Right atrium auricular region (tissue), 2 donors: ENCODE measurements at regions not wholly inside any gene's neighbourhood (a gene's known extent, or its start where the extent isn't known, plus 50 kb on each side); places are given as distances from the start of the nearest gene placed in this dataset.

ENCODE experiments used
- DNase-seq: peaks from one replicate; pipeline ENCODE4 v3.0.0-alpha.2; 2019; ENCODE audit warnings: low spot score
- H3K27ac ChIP-seq, 2 donors: fragments of 200-600 bp; sonication (generic); 1 replicate in 1 of 2; 2 replicates in 1 of 2; pipeline ENCODE4 v1.5.1; 2016 to 2019
- H3K27me3 ChIP-seq, 2 donors: fragments of 200-600 bp; sonication (generic); one replicate each; pipeline versions ENCODE4 v1.5.1 to v1.6.0; 2017 to 2019
- H3K36me3 ChIP-seq: fragments of 200-600 bp; sonication (generic); one replicate; pipeline ENCODE4 v1.5.1; 2016
- H3K4me1 ChIP-seq, 2 donors: fragments of 200-600 bp; sonication (generic); one replicate each; pipeline versions ENCODE4 v1.5.1 to v1.6.0; 2017 to 2019
- H3K4me3 ChIP-seq, 2 donors: fragments of 200-600 bp; sonication (generic); 1 replicate in 1 of 2; 2 replicates in 1 of 2; pipeline ENCODE4 v1.5.1; 2017 to 2019; ENCODE audit warnings: mild to moderate bottlenecking in 1 of 2, moderate library complexity in 1 of 2
- H3K9me3 ChIP-seq, 2 donors: fragments of 200-600 bp; sonication (generic); one replicate each; pipeline ENCODE4 v1.5.1; 2019
- TF ChIP-seq, protein P1 (sequence below), 2 donors: fragments of 200-600 bp; sonication (generic); IDR thresholded peaks; one replicate each; pipeline ENCODE4 v1.5.1; 2019; ENCODE audit warnings: antibody characterized with exemption in 2 of 2

DNA sequence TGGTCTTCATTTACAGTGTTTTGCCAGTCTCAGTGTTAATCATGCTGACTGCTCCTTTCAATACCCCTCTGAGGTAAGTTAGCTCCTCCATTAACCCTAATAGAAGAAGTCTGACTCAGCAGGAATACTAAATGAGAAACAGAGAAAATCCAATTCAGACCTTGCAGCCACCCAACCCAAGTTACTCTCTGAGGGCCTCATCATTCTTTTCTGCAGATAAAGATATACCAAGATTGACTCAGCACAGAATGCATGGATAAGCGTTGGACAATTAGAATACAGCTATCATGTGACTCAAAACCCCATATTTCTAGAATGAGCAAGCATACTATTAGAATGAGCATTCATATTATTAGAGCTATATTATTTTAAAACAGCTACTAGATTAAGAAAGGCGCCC, 389.1 kb upstream of the SGO1 start:
- no peak for DNase-seq
- TF ChIP-seq, protein P1, sequence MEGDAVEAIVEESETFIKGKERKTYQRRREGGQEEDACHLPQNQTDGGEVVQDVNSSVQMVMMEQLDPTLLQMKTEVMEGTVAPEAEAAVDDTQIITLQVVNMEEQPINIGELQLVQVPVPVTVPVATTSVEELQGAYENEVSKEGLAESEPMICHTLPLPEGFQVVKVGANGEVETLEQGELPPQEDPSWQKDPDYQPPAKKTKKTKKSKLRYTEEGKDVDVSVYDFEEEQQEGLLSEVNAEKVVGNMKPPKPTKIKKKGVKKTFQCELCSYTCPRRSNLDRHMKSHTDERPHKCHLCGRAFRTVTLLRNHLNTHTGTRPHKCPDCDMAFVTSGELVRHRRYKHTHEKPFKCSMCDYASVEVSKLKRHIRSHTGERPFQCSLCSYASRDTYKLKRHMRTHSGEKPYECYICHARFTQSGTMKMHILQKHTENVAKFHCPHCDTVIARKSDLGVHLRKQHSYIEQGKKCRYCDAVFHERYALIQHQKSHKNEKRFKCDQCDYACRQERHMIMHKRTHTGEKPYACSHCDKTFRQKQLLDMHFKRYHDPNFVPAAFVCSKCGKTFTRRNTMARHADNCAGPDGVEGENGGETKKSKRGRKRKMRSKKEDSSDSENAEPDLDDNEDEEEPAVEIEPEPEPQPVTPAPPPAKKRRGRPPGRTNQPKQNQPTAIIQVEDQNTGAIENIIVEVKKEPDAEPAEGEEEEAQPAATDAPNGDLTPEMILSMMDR (IDR thresholded peaks at IDR 0.05) = no peak

DNA sequence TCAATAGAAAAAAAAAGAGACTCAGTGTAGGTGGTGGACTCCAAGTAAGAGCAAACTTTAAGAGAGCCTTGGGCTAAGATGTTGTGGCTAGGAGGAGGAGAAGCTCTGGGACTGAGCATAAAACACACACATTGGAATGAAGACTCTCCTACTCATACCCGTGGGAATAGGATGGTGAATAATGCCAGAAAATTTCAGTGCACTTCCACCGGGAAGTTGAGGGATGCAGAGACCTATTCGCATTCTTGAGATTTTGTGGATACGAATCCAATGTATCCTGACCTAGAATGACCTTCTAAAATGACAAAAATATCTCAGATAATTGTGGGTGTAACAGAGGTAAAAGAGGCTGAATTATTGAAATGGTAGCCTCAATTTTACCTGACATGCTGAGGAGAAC, 388.7 kb upstream of the SGO1 start:
- no peak overlapping the region for H3K4me3 ChIP-seq
- no peaks in the 10 kb centered on the region for H3K27me3 ChIP-seq
- no peak for DNase-seq
- no peaks in the 10 kb centered on the region for H3K36me3 ChIP-seq
- no peak overlapping the region for H3K27ac ChIP-seq
- H3K9me3 ChIP-seq = no peaks in the 10 kb centered on the region
- TF ChIP-seq, protein P1 (IDR thresholded peaks at IDR 0.05) = no peak
- H3K4me1 ChIP-seq = no peaks in the 10 kb centered on the region

More for the DNA sequence above, 389.1 kb upstream of the SGO1 start:
- Histone ChIP-seq H3K4me1 (no peaks in the 10 kb centered on the region), H3K36me3 (no peaks in the 10 kb centered on the region), H3K27me3 (no peaks in the 10 kb centered on the region), H3K27ac (no peak overlapping the region), H3K9me3 (no peaks in the 10 kb centered on the region), H3K4me3 (no peak overlapping the region)

DNA sequence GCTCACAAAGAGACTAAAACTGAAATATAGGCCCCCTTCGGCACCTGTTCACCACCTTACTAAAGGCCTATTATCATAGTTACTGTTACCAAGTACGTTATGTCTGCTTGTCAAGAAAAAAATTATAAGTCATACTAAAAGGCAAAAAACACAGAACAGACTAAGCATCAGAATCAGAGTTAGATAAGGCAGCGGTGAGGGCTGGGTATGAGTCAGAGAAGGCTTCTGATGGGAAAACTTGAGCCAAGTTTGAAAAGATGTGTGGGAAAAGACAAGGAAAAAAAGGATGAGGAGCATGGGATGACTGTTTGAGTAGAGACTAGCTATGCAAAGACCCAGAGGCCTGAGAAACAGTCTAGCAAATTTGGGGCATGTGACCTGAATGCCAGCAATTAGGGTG, 387.2 kb upstream of the SGO1 start:
- Histone ChIP-seq H3K4me1 (no peaks in the 10 kb centered on the region), H3K4me3 (no peak overlapping the region), H3K36me3 (no peaks in the 10 kb centered on the region), H3K27me3 (no peaks in the 10 kb centered on the region), H3K27ac (no peak overlapping the region), H3K9me3 (no peaks in the 10 kb centered on the region)
- TF ChIP-seq, protein P1 (IDR thresholded peaks at IDR 0.05) = no peak
- no peak for DNase-seq

DNA sequence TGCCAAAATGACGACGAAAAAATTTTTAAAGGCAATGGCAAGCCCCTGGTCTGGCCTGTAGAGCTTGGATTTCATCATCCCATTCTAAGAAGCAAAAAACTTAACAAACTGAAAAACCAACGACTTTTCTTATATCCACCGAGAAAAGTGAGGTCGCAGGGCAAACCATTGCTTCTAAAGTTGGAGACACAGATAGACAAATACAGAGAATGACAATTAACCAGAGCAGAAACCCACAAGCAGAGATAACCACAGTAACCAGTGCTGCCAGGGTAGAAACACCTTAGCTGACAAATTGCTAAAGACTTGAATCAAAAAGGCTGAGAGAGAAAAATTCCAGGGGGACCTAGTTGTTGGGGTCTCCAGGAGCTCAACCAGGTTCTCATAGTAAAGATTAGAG, 386.5 kb upstream of the SGO1 start:
- Histone ChIP-seq H3K4me3 (no peak overlapping the region), H3K9me3 (no peaks in the 10 kb centered on the region), H3K4me1 (no peaks in the 10 kb centered on the region), H3K27me3 (no peaks in the 10 kb centered on the region), H3K27ac (no peak overlapping the region), H3K36me3 (no peaks in the 10 kb centered on the region)
- TF ChIP-seq, protein P1 (IDR thresholded peaks at IDR 0.05) = no peak
- no peak for DNase-seq

DNA sequence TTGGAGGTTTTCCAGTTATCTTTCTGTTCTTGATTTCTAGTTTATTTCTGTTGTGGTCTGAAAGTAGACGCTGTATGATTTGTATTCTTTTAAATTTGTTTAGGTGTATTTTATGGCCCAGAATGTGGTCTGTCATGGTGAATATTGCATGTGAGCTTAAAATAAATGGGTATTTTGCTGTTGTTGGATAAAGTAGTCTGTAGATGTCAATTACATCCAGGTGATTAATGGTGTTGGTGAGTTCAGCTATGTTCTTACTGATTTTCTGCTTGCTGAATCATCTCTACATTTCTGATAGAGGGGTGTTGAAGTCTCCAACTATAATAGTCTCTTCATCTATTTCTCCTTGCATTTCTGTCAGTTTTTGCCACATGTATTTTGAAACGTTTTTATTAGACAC, 383.3 kb upstream of the SGO1 start:
- H3K27ac ChIP-seq = no peak overlapping the region
- no peak for DNase-seq
- H3K36me3 ChIP-seq = no peaks in the 10 kb centered on the region
- TF ChIP-seq, protein P1 (IDR thresholded peaks at IDR 0.05) = no peak
- no peaks in the 10 kb centered on the region for H3K9me3 ChIP-seq
- H3K4me3 ChIP-seq = no peak overlapping the region
- no peaks in the 10 kb centered on the region for H3K4me1 ChIP-seq
- H3K27me3 ChIP-seq = no peaks in the 10 kb centered on the region

DNA sequence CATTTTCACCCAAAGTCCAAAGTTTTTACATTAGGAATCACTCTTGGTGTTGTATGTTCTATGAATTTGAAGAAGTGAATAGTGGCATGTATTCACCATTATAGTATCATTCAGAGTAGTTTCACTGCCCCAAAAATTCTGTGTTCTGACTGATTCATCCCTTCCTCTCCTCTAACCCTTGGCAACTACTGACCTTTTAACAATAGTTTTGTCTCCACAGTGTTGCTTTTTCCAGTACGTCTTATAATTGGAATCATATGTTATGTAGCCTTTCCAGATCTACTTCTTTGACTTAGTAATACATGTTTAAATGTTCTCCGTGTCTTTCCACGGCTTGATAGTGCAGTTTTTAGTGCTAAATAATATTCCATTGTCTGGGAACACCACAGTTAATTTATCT, 379.0 kb upstream of the SGO1 start:
- H3K36me3 ChIP-seq = no peaks in the 10 kb centered on the region
- no peaks in the 10 kb centered on the region for H3K27me3 ChIP-seq
- no peak overlapping the region for H3K27ac ChIP-seq
- no peaks in the 10 kb centered on the region for H3K4me1 ChIP-seq
- no peak overlapping the region for H3K4me3 ChIP-seq
- H3K9me3 ChIP-seq = no peaks in the 10 kb centered on the region
- TF ChIP-seq, protein P1 (IDR thresholded peaks at IDR 0.05) = no peak
- no peak for DNase-seq
